CD14-positive monocyte (primary cell): ENCODE measurements at regions not wholly inside any gene's neighbourhood (a gene's known extent, or its start where the extent isn't known, plus 50 kb on each side); places are given as distances from the start of the nearest gene placed in this dataset.

ENCODE experiments used
- DNase-seq, 3 donors: peaks; one replicate each; pipeline ENCODE4 v3.0.0-alpha.2; 2011 to 2022
- H2AFZ ChIP-seq: 2 replicates; pipeline ENCODE4 v1.6.0; 2012; ENCODE audit warnings: mild to moderate bottlenecking, low read depth, low read length, inconsistent platforms; ENCODE audit not compliant: insufficient read depth, poor library complexity, severe bottlenecking
- H3K27ac ChIP-seq, 2 donors: 1 replicate in 1 of 2; 2 replicates in 1 of 2; pipeline ENCODE4 v1.5.1; 2012 to 2013; ENCODE audit warnings: low read length in 2 of 2, control low read depth in 1 of 2, inconsistent platforms in 1 of 2, low read depth in 1 of 2, mild to moderate bottlenecking in 1 of 2
- H3K27me3 ChIP-seq, 2 donors: one replicate each; pipeline versions ENCODE4 v1.6.0 to v1.6.1; 2011 to 2013; ENCODE audit warnings: low read length in 2 of 2; ENCODE audit not compliant: control insufficient read depth in 2 of 2, insufficient read depth in 2 of 2
- H3K36me3 ChIP-seq, 2 donors: replicated peaks in 1 of 2; 1 replicate in 1 of 2; 2 replicates in 1 of 2; pipeline versions ENCODE4 v1.5.1 to v1.6.1; 2012 to 2013; ENCODE audit warnings: low read length in 2 of 2, control low read depth in 1 of 2, inconsistent platforms in 1 of 2, mild to moderate bottlenecking in 1 of 2; ENCODE audit not compliant: insufficient read depth in 2 of 2, control insufficient read depth in 1 of 2
- H3K4me1 ChIP-seq, 2 donors: 1 replicate in 1 of 2; 2 replicates in 1 of 2; pipeline versions ENCODE4 v1.5.1 to v1.6.1; 2012 to 2013; ENCODE audit warnings: low read length in 2 of 2, control low read depth in 1 of 2, inconsistent platforms in 1 of 2, mild to moderate bottlenecking in 1 of 2, moderate library complexity in 1 of 2; ENCODE audit not compliant: insufficient read depth in 2 of 2, control insufficient read depth in 1 of 2
- H3K4me2 ChIP-seq: replicated peaks from 2 replicates; pipeline ENCODE3; 2012; ENCODE audit warnings: low read length, moderate library complexity, mild to moderate bottlenecking; ENCODE audit not compliant: poor library complexity, severe bottlenecking; ENCODE audit errors: extremely low read depth
- H3K4me3 ChIP-seq, 3 experiments: fragments of 200-600 bp in 1 of 3; sonication (generic) in 1 of 3; replicated peaks in 1 of 3; 1 replicate in 2 of 3; 2 replicates in 1 of 3; pipeline ENCODE4 v1.5.1; 2011 to 2013; ENCODE audit warnings: low read length in 3 of 3, mild to moderate bottlenecking in 3 of 3, control low read depth in 2 of 3, low read depth in 2 of 3, inconsistent platforms in 1 of 3, moderate library complexity in 1 of 3
- H3K79me2 ChIP-seq: 2 replicates; pipeline ENCODE4 v1.6.0; 2012; ENCODE audit warnings: mild to moderate bottlenecking, control low read depth, inconsistent platforms, low read length, moderate library complexity; ENCODE audit not compliant: insufficient read depth
- H3K9ac ChIP-seq: 2 replicates; pipeline ENCODE4 v1.6.0; 2017; ENCODE audit warnings: low read length, mild to moderate bottlenecking; ENCODE audit not compliant: insufficient read depth, poor library complexity, severe bottlenecking
- H3K9me3 ChIP-seq, 2 donors: replicated peaks in 1 of 2; 1 replicate in 1 of 2; 2 replicates in 1 of 2; pipeline versions ENCODE4 v1.5.1 to v1.6.1; 2012 to 2013; ENCODE audit warnings: low read length in 2 of 2, control low read depth in 1 of 2; ENCODE audit not compliant: control insufficient read depth in 1 of 2, insufficient read depth in 1 of 2
- H4K20me1 ChIP-seq: 2 replicates; pipeline ENCODE4 v1.6.0; 2012; ENCODE audit warnings: mild to moderate bottlenecking, low read length, control low read depth, moderate library complexity; ENCODE audit not compliant: insufficient read depth
- H3K27ac Mint-ChIP-seq, 7 donors: one replicate each; pipeline ENCODE4 v1.8.0; 2020; ENCODE audit warnings: mild to moderate bottlenecking in 7 of 7, mixed read lengths in 7 of 7, moderate library complexity in 6 of 7, inconsistent platforms in 2 of 7
- H3K27me3 Mint-ChIP-seq, 3 donors: one replicate each; pipeline ENCODE4 v1.8.0; 2021 to 2022; ENCODE audit warnings: low read depth in 3 of 3, mild to moderate bottlenecking in 3 of 3, mixed read lengths in 3 of 3, moderate library complexity in 3 of 3, inconsistent platforms in 1 of 3
- H3K36me3 Mint-ChIP-seq, 2 donors: one replicate each; pipeline ENCODE4 v1.8.0; 2020; ENCODE audit warnings: mixed read lengths in 2 of 2, inconsistent platforms in 1 of 2, mild to moderate bottlenecking in 1 of 2
- H3K4me1 Mint-ChIP-seq: one replicate; pipeline ENCODE4 v1.8.0; 2020; ENCODE audit warnings: mild to moderate bottlenecking, mixed read lengths
- H3K4me3 Mint-ChIP-seq, 2 donors: one replicate each; pipeline ENCODE4 v1.8.0; 2020; ENCODE audit warnings: mild to moderate bottlenecking in 2 of 2, mixed read lengths in 2 of 2, moderate library complexity in 1 of 2
- H3K9me3 Mint-ChIP-seq, 7 donors: one replicate each; pipeline ENCODE4 v1.8.0; 2020 to 2022; ENCODE audit warnings: mixed read lengths in 7 of 7, mild to moderate bottlenecking in 6 of 7, moderate library complexity in 6 of 7, inconsistent platforms in 2 of 7
- WGBS: methylation state at CpG from one replicate; pipeline ENCODE4 v1.1.5; 2013; ENCODE audit warnings: missing lambda C conversion rate; ENCODE audit not compliant: insufficient coverage; 5-methylcytosine and 5-hydroxymethylcytosine counted together
- intact Hi-C, 2 donors: fragments of 100-400 bp; cut with micrococcal nuclease; formaldehyde crosslinking; loops; one replicate each; pipeline versions ENCODE4 v1.15.0 to v1.15.1; 2023
- TF ChIP-seq, protein P1 (sequence below): fragments of 200-600 bp; IDR thresholded peaks from one replicate; pipeline ENCODE4 v1.8.0; 2022; ENCODE audit warnings: antibody characterized with exemption, mild to moderate bottlenecking

DNA sequence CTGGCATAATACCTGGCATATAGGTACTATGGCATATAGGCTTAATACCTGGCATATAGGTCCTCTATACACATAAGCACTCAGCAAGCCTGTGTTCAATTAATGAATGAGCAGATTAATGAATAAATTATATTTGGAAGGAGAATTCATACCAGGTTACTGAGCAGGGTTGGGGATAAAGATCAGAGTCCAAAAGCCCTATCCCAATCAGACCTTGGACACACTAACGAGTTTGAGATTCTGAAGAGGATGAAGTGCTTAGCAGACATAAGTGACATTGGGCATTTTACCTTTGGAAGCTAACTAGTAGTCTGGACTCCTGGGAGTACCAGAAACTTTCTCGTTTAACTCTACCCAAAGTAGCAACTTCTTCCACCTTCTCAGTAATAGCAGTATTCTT lies 63.3 kb upstream of the ARHGAP29 start:
- H3K4me3 ChIP-seq, result no peak overlapping the region
- DNase-seq, result no peak
- H3K27me3 Mint-ChIP-seq, result no peaks in the 10 kb centered on the region
- peaks cover 77 to 95% of the 10 kb centered on the region in 2 donors for H3K4me1 ChIP-seq
- no peaks in the 10 kb centered on the region for H3K9me3 ChIP-seq
- H3K9ac ChIP-seq, result no peak overlapping the region
- H4K20me1 ChIP-seq, result no peaks in the 10 kb centered on the region
- TF ChIP-seq, protein P1, sequence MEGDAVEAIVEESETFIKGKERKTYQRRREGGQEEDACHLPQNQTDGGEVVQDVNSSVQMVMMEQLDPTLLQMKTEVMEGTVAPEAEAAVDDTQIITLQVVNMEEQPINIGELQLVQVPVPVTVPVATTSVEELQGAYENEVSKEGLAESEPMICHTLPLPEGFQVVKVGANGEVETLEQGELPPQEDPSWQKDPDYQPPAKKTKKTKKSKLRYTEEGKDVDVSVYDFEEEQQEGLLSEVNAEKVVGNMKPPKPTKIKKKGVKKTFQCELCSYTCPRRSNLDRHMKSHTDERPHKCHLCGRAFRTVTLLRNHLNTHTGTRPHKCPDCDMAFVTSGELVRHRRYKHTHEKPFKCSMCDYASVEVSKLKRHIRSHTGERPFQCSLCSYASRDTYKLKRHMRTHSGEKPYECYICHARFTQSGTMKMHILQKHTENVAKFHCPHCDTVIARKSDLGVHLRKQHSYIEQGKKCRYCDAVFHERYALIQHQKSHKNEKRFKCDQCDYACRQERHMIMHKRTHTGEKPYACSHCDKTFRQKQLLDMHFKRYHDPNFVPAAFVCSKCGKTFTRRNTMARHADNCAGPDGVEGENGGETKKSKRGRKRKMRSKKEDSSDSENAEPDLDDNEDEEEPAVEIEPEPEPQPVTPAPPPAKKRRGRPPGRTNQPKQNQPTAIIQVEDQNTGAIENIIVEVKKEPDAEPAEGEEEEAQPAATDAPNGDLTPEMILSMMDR, result no peak
- H3K36me3 Mint-ChIP-seq, result peaks cover 0 to 4% of the 10 kb centered on the region in 2 donors
- no peak overlapping the region for H3K4me2 ChIP-seq
- no peak overlapping the region for H3K4me3 Mint-ChIP-seq
- peak overlapping the region in 1 of 7 donors; percentile 10 for H3K27ac Mint-ChIP-seq
- H3K79me2 ChIP-seq, result no peaks in the 10 kb centered on the region
- intact Hi-C loops, result no loop called here
- no peaks in the 10 kb centered on the region for H3K36me3 ChIP-seq
- H3K27ac ChIP-seq, result no peak overlapping the region
- peaks cover 0 to 3% (median 0%) of the 10 kb centered on the region in 7 donors for H3K9me3 Mint-ChIP-seq
- H3K27me3 ChIP-seq, result no peaks in the 10 kb centered on the region
- no peak overlapping the region for H2AFZ ChIP-seq
- 100% methylated on average over 1 of the region's 2 CpGs for WGBS
- peaks cover 71% of the 10 kb centered on the region for H3K4me1 Mint-ChIP-seq

DNA sequence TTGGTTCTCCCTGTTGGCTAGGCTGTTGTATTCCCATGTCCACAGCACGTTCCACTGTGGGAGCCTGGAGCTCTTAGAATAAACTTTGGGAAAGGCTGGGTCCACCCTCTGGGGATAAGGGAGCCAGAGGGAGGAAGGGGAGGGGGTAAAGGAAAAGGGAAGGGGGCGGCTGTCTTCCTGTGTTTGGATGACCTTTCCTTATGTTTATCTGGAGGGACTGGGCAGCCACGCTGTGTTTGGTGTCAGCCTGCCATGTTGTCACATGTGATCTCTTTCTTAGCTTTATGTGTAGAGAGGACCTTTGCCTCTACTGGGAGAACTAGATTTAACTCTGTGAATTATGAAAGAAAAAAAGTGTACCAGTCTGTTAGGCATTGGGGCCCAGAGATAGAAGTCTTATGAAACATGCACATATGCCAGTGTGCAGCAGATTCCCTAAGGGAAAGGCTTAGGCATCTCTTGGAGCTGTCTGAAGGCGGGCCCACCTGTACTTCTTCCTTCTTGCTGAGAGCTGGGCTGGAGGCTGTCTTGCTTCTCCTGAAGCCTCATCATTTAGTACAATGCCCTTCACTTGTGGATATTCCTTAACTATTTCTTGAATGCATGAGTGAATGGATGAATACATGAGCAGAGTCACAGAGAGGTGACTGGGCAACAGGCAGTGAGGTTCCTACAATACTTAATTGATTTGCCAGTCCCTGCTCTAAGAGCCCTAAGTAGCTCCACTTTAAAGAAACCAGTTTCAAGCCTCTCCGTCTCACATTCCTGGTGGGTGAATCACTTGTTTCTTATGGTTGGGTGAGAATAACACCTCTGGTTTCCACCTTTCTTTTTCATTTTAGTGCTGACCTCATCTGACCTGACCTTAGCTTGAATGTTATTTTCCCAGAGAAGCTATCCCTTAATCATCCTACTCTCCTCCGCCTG lies 62.5 kb upstream of the ARHGAP29 start:
- H3K9me3 Mint-ChIP-seq, result peaks cover 0 to 3% (median 0%) of the 10 kb centered on the region in 7 donors
- peak overlapping the region in 1 of 3 experiments; percentile 26 for H3K4me3 ChIP-seq
- peaks cover 0 to 4% of the 10 kb centered on the region in 2 donors for H3K36me3 Mint-ChIP-seq
- 100% methylated on average over 3 of the region's 6 CpGs for WGBS
- H2AFZ ChIP-seq, result no peak overlapping the region
- no peaks in the 10 kb centered on the region for H3K9me3 ChIP-seq
- no peak overlapping the region for H3K4me2 ChIP-seq
- H3K79me2 ChIP-seq, result no peaks in the 10 kb centered on the region
- no peak overlapping the region for H3K4me3 Mint-ChIP-seq
- H3K4me1 ChIP-seq, result peaks cover 82 to 99% of the 10 kb centered on the region in 2 donors
- peak overlapping the region in 6 of 7 donors; percentile 63 to 85 (median 82) for H3K27ac Mint-ChIP-seq
- H3K27me3 Mint-ChIP-seq, result no peaks in the 10 kb centered on the region
- H4K20me1 ChIP-seq, result no peaks in the 10 kb centered on the region
- no peak overlapping the region for H3K9ac ChIP-seq
- TF ChIP-seq, protein P1, result no peak
- intact Hi-C loops, result no loop called here
- DNase-seq, result no peak
- H3K36me3 ChIP-seq, result no peaks in the 10 kb centered on the region
- peaks cover 65% of the 10 kb centered on the region for H3K4me1 Mint-ChIP-seq
- H3K27ac ChIP-seq, result peak overlapping the region; percentile 38 to 65
- H3K27me3 ChIP-seq, result no peaks in the 10 kb centered on the region
